Panc1 (cell line): ENCODE measurements at regions not wholly inside any gene's neighbourhood (a gene's known extent, or its start where the extent isn't known, plus 50 kb on each side); places are given as distances from the start of the nearest gene placed in this dataset.

Source experiments
- ATAC-seq: fragments of 200-7000 bp; cut with Tn5 transposase; 2 replicates; pipeline ENCODE4 v1.9.1; 2020; ENCODE audit warnings: mild to moderate bottlenecking, moderate library complexity
- BruUV-seq: library from RNA; stranded (reverse); fragments of 400-500 nt; replicated peaks from 2 replicates; lab custom pipeline; 2021; lab: Mats Ljungman, UMichigan
- CTCF ChIA-PET: fragments of 300-600 bp; sonication (Branson Sonifier 250); formaldehyde crosslinking; loops from one replicate; lab custom pipeline; 2022; ENCODE audit warnings: antibody characterized with exemption; lab: Charles Lee
- POLR2A ChIA-PET: fragments of 300-600 bp; sonication (Branson Sonifier 250); formaldehyde crosslinking; loops from one replicate; lab custom pipeline; 2022; ENCODE audit warnings: antibody characterized with exemption; lab: Charles Lee
- DNase-seq: peaks from one replicate; pipeline ENCODE4 v3.0.0-alpha.2; 2010; ENCODE audit warnings: low read depth, low spot score
- H3K27ac ChIP-seq: 2 replicates; pipeline ENCODE4 v1.5.1; 2011; ENCODE audit warnings: mild to moderate bottlenecking, low read length, inconsistent platforms
- H3K27me3 ChIP-seq: fragments of 200-500 bp; sonication (Bioruptor generic); 2 replicates; pipeline ENCODE4 v1.6.0; 2014; ENCODE audit warnings: low read length, inconsistent platforms; ENCODE audit not compliant: control insufficient read depth, insufficient read depth
- H3K36me3 ChIP-seq: fragments of 200-500 bp; sonication (Bioruptor generic); 2 replicates; pipeline ENCODE4 v1.5.1; 2014; ENCODE audit warnings: inconsistent platforms, mild to moderate bottlenecking, low read length, moderate library complexity; ENCODE audit not compliant: control insufficient read depth, insufficient read depth
- H3K4me1 ChIP-seq: 2 replicates; pipeline ENCODE4 v1.5.1; 2011; ENCODE audit warnings: inconsistent platforms, mild to moderate bottlenecking, low read length, moderate library complexity; ENCODE audit not compliant: control insufficient read depth, insufficient read depth
- H3K4me3 ChIP-seq, 2 experiments: 2 replicates each; pipeline ENCODE4 v1.5.1; 2011 to 2012; ENCODE audit warnings: low read depth in 2 of 2, low read length in 2 of 2, mild to moderate bottlenecking in 2 of 2, inconsistent platforms in 1 of 2, moderate library complexity in 1 of 2
- H3K9me3 ChIP-seq: fragments of 200-500 bp; sonication (Bioruptor generic); 2 replicates; pipeline ENCODE4 v1.5.1; 2014; ENCODE audit warnings: low read depth, mild to moderate bottlenecking, inconsistent platforms, low read length, moderate library complexity; ENCODE audit not compliant: control insufficient read depth, insufficient read depth
- CTCF ChIP-seq: fragments of 450-650 bp; IDR thresholded peaks from 2 replicates; pipeline ENCODE4 v1.5.1; 2017; ENCODE audit warnings: mild to moderate bottlenecking
- POLR2AphosphoS5 ChIP-seq: IDR thresholded peaks from 2 replicates; pipeline ENCODE4 v1.6.1; 2012; ENCODE audit warnings: mild to moderate bottlenecking, low read depth, low read length, moderate library complexity
- REST ChIP-seq, 2 experiments: IDR thresholded peaks; 2 replicates each; pipeline ENCODE4 v1.6.1; 2011 to 2012; ENCODE audit warnings: low read depth in 2 of 2, control low read depth in 1 of 2, low read length in 1 of 2, mild to moderate bottlenecking in 1 of 2, moderate library complexity in 1 of 2; ENCODE audit not compliant: insufficient read depth in 1 of 2
- SIN3A ChIP-seq: IDR thresholded peaks from 2 replicates; pipeline ENCODE4 v1.6.1; 2012; ENCODE audit warnings: low read depth, mild to moderate bottlenecking, low read length, moderate library complexity, borderline replicate concordance; ENCODE audit not compliant: insufficient read depth
- TCF7L2 ChIP-seq: IDR thresholded peaks from 2 replicates; pipeline ENCODE4 v1.6.1; 2011; ENCODE audit warnings: mild to moderate bottlenecking, low read depth, low read length, inconsistent platforms
- in situ Hi-C: cut with HindIII; loops from 2 replicates; pipeline ENCODE4 v1.10.0; 2016; ENCODE audit warnings: low sequenced_read_pairs, low pct_unique_long_range_greater_than_20kb
- intact Hi-C: fragments of 100-400 bp; cut with micrococcal nuclease; formaldehyde crosslinking; loops from one replicate; pipeline ENCODE4 v1.10.0; 2022; ENCODE audit not compliant: unreplicated experiment

- intact Hi-C loops (loop anchor here (10.0 kb wide), 2 partner anchors 364 to 844 kb away; no protein-coding TSS in a partner anchor), in situ Hi-C loops (no loop called here)
- Histone ChIP-seq H3K36me3 (no peaks in the 10 kb centered on the region), H3K27ac (no peak overlapping the region), H3K4me1 (no peaks in the 10 kb centered on the region), H3K4me3 (no peak overlapping the region), H3K9me3 (no peaks in the 10 kb centered on the region), H3K27me3 (no peaks in the 10 kb centered on the region)
- ChIA-PET POLR2A (no interaction called here), CTCF (no interaction called here)
- TF ChIP-seq CTCF (no peak), POLR2AphosphoS5 (no peak), REST (IDR thresholded peaks at IDR 0.05; ENCODE audit: insufficient read depth in 1 of 2, low read depth in 2 of 2, low read length in 1 of 2) (no peak), TCF7L2 (no peak), SIN3A (no peak)
- ATAC-seq (no peak), DNase-seq (no peak)
- BruUV-seq, result no TSS peak
These were observed 353.9 kb downstream of the DUSP6 start for GRCh38 chr12:88998421-88998820.

DNA sequence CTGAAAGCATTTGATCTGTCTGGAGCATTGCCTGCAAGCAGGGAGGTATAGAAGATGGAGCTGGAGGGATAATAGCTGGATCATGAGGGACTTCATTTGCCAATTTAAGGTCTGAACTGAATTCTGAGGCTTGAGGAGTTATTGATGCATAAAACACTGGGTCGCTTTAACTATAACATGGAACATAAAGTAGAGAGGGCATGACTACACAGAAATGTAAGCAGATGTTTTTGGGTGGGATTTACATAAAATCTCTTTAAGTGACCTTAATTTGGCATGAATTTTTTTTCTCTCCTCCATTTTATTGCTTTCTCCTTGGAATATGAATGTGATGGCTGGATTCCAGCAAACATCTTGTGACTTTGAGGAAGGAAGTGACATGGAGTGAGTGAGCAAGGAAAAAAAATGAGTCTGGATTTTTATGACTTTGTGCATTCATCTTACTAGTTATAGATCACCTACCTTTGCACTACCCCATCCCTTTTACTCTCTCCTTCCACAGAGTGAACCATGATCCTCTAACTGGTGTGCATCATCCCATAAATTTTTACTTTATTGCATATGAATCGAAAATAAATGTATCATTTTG is 356.0 kb downstream of the DUSP6 start:
- H3K4me3 ChIP-seq, result no peak overlapping the region
- no peak for DNase-seq
- H3K27ac ChIP-seq, result no peak overlapping the region
- intact Hi-C loops, result loop anchor here (10.0 kb wide), 2 partner anchors 361 to 841 kb away; no protein-coding TSS in a partner anchor
- no TSS peak for BruUV-seq
- ChIA-PET CTCF (no interaction called here), POLR2A (no interaction called here)
- no peaks in the 10 kb centered on the region for H3K27me3 ChIP-seq
- ATAC-seq, result no peak
- in situ Hi-C loops, result no loop called here
- H3K36me3 ChIP-seq, result no peaks in the 10 kb centered on the region
- H3K9me3 ChIP-seq, result no peaks in the 10 kb centered on the region
- H3K4me1 ChIP-seq, result no peaks in the 10 kb centered on the region
- no peak for TF ChIP-seq SIN3A
- no peak for TF ChIP-seq REST (IDR thresholded peaks at IDR 0.05; ENCODE audit: insufficient read depth in 1 of 2, low read depth in 2 of 2, low read length in 1 of 2)
- TF ChIP-seq TCF7L2, result no peak
- no peak for TF ChIP-seq CTCF
- no peak for TF ChIP-seq POLR2AphosphoS5
